ENCODE measurements at regions not wholly inside any gene's neighbourhood (a gene's known extent, or its start where the extent isn't known, plus 50 kb on each side); places are given as distances from the start of the nearest gene placed in this dataset.

DNA sequence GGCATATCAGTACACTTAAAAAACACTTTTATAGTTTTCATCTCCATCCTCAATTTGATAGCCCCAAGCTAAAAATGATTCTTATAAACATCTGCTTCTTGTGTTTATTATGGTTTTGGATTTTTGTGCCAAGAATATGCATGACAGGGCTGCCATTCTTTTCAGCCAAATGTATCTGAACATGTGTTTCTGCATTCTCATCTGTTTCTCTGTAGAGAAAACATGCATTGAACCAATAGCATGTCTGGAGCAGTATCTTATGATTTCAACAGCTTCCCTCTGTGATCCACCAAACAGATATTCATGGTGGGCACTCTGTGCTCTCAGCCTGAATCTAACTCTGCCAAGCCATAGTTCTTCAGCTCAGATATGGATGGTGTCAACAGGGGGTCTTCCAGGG lies 99.3 kb upstream of the ERCC6L2 start:
- Histone ChIP-seq H3K9me3 (ENCODE audit: control insufficient read depth, insufficient read depth, low read depth, low read length) (no peaks in the 10 kb centered on the region), H3K36me3 (ENCODE audit: control insufficient read depth in 2 of 2, insufficient read depth in 1 of 2, low read length in 2 of 2) (no peaks in the 10 kb centered on the region), H3K4me3 (ENCODE audit: low read depth, low read length) (no peak overlapping the region), H3K4me1 (ENCODE audit: control insufficient read depth, insufficient read depth, low read length) (peaks cover 9% of the 10 kb centered on the region), H3K27ac (ENCODE audit: extremely low read depth, low read depth, low read length) (no peak overlapping the region)
- POLR2A ChIA-PET = no interaction called here
- CTCF ChIA-PET = no interaction called here
- no peak for TF ChIP-seq KLF10 (tag by site-specific recombination; IDR thresholded peaks at IDR 0.05)
- TF ChIP-seq ZNF248 (tag by site-specific recombination; IDR thresholded peaks at IDR 0.05) = no peak
- TF ChIP-seq ZNF292 (tag by site-specific recombination; IDR thresholded peaks at IDR 0.05; ENCODE audit: borderline replicate concordance, low read depth) = no peak
- no peak for TF ChIP-seq ZNF335 (tag by site-specific recombination; conservative IDR thresholded peaks at IDR 0.05)
- TF ChIP-seq ZNF600 (tag by site-specific recombination; IDR thresholded peaks at IDR 0.05) = no peak
- no peak for TF ChIP-seq EGR2 (tag by site-specific recombination; IDR thresholded peaks at IDR 0.05; ENCODE audit: low read depth)

- Histone ChIP-seq H3K4me3 (ENCODE audit: low read depth, low read length) (no peak overlapping the region), H3K4me1 (ENCODE audit: control insufficient read depth, insufficient read depth, low read length) (peaks cover 11% of the 10 kb centered on the region), H3K9me3 (ENCODE audit: control insufficient read depth, insufficient read depth, low read depth, low read length) (no peaks in the 10 kb centered on the region), H3K27ac (ENCODE audit: extremely low read depth, low read depth, low read length) (no peak overlapping the region), H3K36me3 (ENCODE audit: control insufficient read depth in 2 of 2, insufficient read depth in 1 of 2, low read length in 2 of 2) (no peaks in the 10 kb centered on the region)
- no peak for TF ChIP-seq GLIS2 (tag by site-specific recombination; IDR thresholded peaks at IDR 0.05)
- no peak for TF ChIP-seq ZNF830 (tag by site-specific recombination; IDR thresholded peaks at IDR 0.05; ENCODE audit: low read depth)
- TF ChIP-seq ZNF785 (tag by site-specific recombination; IDR thresholded peaks at IDR 0.05) = no peak
- TF ChIP-seq ZNF223 (tag by site-specific recombination; IDR thresholded peaks at IDR 0.05) = no peak
- TF ChIP-seq ZFHX2 (tag by site-specific recombination; conservative IDR thresholded peaks at IDR 0.05) = no peak
- TF ChIP-seq ZNF426 (tag by site-specific recombination; IDR thresholded peaks at IDR 0.05) = no peak
- TF ChIP-seq OSR2 (tag by site-specific recombination; IDR thresholded peaks at IDR 0.05) = no peak
- no peak for TF ChIP-seq ZNF530 (tag by site-specific recombination; IDR thresholded peaks at IDR 0.05; ENCODE audit: low read depth)
- TF ChIP-seq ZBTB11 (tag by site-specific recombination; conservative IDR thresholded peaks at IDR 0.05; ENCODE audit: low read depth) = no peak
- TF ChIP-seq, protein P1, sequence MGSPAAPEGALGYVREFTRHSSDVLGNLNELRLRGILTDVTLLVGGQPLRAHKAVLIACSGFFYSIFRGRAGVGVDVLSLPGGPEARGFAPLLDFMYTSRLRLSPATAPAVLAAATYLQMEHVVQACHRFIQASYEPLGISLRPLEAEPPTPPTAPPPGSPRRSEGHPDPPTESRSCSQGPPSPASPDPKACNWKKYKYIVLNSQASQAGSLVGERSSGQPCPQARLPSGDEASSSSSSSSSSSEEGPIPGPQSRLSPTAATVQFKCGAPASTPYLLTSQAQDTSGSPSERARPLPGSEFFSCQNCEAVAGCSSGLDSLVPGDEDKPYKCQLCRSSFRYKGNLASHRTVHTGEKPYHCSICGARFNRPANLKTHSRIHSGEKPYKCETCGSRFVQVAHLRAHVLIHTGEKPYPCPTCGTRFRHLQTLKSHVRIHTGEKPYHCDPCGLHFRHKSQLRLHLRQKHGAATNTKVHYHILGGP (tag by site-specific recombination; IDR thresholded peaks at IDR 0.05) = no peak
- no peak for TF ChIP-seq ZNF626 (tag by site-specific recombination; IDR thresholded peaks at IDR 0.05)
- TF ChIP-seq, protein P2, sequence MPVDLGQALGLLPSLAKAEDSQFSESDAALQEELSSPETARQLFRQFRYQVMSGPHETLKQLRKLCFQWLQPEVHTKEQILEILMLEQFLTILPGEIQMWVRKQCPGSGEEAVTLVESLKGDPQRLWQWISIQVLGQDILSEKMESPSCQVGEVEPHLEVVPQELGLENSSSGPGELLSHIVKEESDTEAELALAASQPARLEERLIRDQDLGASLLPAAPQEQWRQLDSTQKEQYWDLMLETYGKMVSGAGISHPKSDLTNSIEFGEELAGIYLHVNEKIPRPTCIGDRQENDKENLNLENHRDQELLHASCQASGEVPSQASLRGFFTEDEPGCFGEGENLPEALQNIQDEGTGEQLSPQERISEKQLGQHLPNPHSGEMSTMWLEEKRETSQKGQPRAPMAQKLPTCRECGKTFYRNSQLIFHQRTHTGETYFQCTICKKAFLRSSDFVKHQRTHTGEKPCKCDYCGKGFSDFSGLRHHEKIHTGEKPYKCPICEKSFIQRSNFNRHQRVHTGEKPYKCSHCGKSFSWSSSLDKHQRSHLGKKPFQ (tag by site-specific recombination; IDR thresholded peaks at IDR 0.05) = no peak
- no peak for TF ChIP-seq ZBTB17 (tag by site-specific recombination; IDR thresholded peaks at IDR 0.05)
- TF ChIP-seq FEZF1 (tag by site-specific recombination; IDR thresholded peaks at IDR 0.05) = no peak
- no peak for TF ChIP-seq SALL2 (tag by site-specific recombination; IDR thresholded peaks at IDR 0.05; ENCODE audit: borderline replicate concordance)
- TF ChIP-seq ZNF324 (tag by site-specific recombination; IDR thresholded peaks at IDR 0.05) = no peak
- TF ChIP-seq REPIN1 (tag by site-specific recombination; IDR thresholded peaks at IDR 0.05; ENCODE audit: low read depth) = no peak
- TF ChIP-seq KLF9 (tag by site-specific recombination; IDR thresholded peaks at IDR 0.05; ENCODE audit: low read depth) = no peak
- TF ChIP-seq HOXD13 (CRISPR knock-in tag; IDR thresholded peaks at IDR 0.05; ENCODE audit: borderline replicate concordance) = no peak
- ChIA-PET POLR2A (no interaction called here), CTCF (interaction anchor here (0.7 to 1.2 kb wide), 2 partner anchors 29 to 127 kb away, joined by 3 read pairs; no protein-coding TSS in a partner anchor)
These were observed 100.3 kb upstream of the ERCC6L2 start for GRCh38 chr9:95775191-95775590.
